ENCODE measurements at regions not wholly inside any gene's neighbourhood (a gene's known extent, or its start where the extent isn't known, plus 50 kb on each side); places are given as distances from the start of the nearest gene placed in this dataset.

DNA sequence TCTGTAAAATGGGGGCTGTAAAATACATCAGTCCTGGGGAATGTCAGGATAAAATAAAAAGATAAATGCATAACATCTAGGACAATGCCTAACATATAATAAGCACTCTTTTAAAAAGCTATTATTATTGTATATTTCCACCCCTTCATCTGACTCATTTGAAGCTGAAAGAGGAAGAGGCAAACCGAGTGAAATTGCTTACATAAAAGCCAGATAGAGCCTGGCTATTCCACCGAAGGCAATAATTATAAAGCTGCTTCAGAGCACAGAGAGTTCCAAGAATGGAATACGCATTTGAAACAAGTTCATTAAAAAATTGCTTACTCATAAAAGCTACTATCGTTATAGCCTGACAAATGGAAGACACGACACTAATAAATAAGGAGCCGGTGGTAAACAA, 186.1 kb upstream of the CAMK1G start:
- TF ChIP-seq, protein P1, sequence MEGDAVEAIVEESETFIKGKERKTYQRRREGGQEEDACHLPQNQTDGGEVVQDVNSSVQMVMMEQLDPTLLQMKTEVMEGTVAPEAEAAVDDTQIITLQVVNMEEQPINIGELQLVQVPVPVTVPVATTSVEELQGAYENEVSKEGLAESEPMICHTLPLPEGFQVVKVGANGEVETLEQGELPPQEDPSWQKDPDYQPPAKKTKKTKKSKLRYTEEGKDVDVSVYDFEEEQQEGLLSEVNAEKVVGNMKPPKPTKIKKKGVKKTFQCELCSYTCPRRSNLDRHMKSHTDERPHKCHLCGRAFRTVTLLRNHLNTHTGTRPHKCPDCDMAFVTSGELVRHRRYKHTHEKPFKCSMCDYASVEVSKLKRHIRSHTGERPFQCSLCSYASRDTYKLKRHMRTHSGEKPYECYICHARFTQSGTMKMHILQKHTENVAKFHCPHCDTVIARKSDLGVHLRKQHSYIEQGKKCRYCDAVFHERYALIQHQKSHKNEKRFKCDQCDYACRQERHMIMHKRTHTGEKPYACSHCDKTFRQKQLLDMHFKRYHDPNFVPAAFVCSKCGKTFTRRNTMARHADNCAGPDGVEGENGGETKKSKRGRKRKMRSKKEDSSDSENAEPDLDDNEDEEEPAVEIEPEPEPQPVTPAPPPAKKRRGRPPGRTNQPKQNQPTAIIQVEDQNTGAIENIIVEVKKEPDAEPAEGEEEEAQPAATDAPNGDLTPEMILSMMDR (IDR thresholded peaks at IDR 0.05; ENCODE audit: low read depth, low read length, missing control alignments): no peak
- H3K4me3 ChIP-seq (ENCODE audit: low read depth, low read length): no peak overlapping the region
- DNase-seq (ENCODE audit: low read depth): no peak

DNA sequence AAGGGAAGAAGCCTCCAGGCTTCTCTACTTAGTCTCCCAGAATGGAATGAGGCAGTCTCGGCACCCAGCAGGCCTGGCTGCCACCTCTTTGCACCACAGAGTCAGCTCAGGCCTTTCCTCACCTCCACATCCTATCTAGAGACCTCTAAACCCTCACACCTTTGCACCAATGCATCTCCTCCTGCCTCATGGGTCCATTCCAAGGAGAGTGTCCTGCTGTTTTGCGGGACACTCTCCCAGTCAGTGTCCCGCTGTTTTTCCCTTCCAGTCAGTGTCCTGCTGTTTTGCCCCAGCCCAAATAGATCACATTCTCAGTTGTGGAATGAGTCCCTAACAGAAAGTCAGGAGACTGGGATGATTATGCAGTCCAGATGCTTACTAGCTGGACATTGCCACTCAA, 185.6 kb upstream of the CAMK1G start:
- DNase-seq (ENCODE audit: low read depth): no peak
- TF ChIP-seq, protein P1 (IDR thresholded peaks at IDR 0.05; ENCODE audit: low read depth, low read length, missing control alignments): no peak
- no peak overlapping the region for H3K4me3 ChIP-seq (ENCODE audit: low read depth, low read length)

- no peak overlapping the region for H3K4me3 ChIP-seq (ENCODE audit: low read depth, low read length)
- TF ChIP-seq, protein P1 (IDR thresholded peaks at IDR 0.05; ENCODE audit: low read depth, low read length, missing control alignments): no peak
- no peak for DNase-seq (ENCODE audit: low read depth)
Measured at GRCh38 chr1:209398313-209398991, 185.1 kb upstream of the CAMK1G start.

DNA sequence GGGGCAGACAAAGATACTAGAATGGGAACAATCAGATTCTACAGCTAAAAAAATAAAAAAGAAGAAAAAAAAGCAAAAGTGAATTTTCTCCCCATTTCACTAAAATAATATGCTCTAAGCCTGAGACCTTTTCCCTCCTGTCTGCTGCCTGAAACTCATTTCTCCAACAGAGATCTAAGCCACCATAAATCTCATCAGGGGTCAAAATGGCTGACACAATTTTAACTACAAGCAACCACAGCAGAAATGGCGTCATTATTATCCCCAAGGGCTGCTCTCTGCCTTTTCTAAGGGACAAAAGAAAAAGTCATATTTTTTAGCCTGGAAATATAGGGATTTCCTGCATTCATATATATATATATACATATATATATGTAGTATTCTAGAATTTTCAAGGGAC, 183.7 kb upstream of the CAMK1G start:
- DNase-seq (ENCODE audit: low read depth): no peak
- TF ChIP-seq, protein P1 (IDR thresholded peaks at IDR 0.05; ENCODE audit: low read depth, low read length, missing control alignments): no peak
- H3K4me3 ChIP-seq (ENCODE audit: low read depth, low read length): no peak overlapping the region

GRCh38 chr1:209400351-209401220, 182.9 kb upstream of the CAMK1G start:
- TF ChIP-seq, protein P1 (IDR thresholded peaks at IDR 0.05; ENCODE audit: low read depth, low read length, missing control alignments): no peak
- no peak for DNase-seq (ENCODE audit: low read depth)

GRCh38 chr1:209402697-209403096, 180.8 kb upstream of the CAMK1G start:
- DNase-seq (ENCODE audit: low read depth): no peak
- no peak overlapping the region for H3K4me3 ChIP-seq (ENCODE audit: low read depth, low read length)
- TF ChIP-seq, protein P1 (IDR thresholded peaks at IDR 0.05; ENCODE audit: low read depth, low read length, missing control alignments): no peak

More at GRCh38 chr1:209400351-209401220, 182.9 kb upstream of the CAMK1G start:
- H3K4me3 ChIP-seq (ENCODE audit: low read depth, low read length): no peak overlapping the region
